T47D (cell line): ENCODE measurements at regions not wholly inside any gene's neighbourhood (a gene's known extent, or its start where the extent isn't known, plus 50 kb on each side); places are given as distances from the start of the nearest gene placed in this dataset.

Source experiments
- DNase-seq, 2 experiments: peaks; one replicate each; pipeline versions ENCODE4 v3.0.0 to v3.0.0-alpha.2; 2011 to 2012; ENCODE audit warnings: low read depth in 1 of 2, low spot score in 1 of 2
- JUND ChIP-seq: IDR thresholded peaks from 2 replicates; pipeline ENCODE4 v1.6.1; 2012; ENCODE audit warnings: low read depth
- in situ Hi-C: cut with HindIII; loops from 2 replicates; pipeline ENCODE4 v1.10.0; 2016; ENCODE audit warnings: low sequenced_read_pairs, low pct_unique_long_range_greater_than_20kb

DNA sequence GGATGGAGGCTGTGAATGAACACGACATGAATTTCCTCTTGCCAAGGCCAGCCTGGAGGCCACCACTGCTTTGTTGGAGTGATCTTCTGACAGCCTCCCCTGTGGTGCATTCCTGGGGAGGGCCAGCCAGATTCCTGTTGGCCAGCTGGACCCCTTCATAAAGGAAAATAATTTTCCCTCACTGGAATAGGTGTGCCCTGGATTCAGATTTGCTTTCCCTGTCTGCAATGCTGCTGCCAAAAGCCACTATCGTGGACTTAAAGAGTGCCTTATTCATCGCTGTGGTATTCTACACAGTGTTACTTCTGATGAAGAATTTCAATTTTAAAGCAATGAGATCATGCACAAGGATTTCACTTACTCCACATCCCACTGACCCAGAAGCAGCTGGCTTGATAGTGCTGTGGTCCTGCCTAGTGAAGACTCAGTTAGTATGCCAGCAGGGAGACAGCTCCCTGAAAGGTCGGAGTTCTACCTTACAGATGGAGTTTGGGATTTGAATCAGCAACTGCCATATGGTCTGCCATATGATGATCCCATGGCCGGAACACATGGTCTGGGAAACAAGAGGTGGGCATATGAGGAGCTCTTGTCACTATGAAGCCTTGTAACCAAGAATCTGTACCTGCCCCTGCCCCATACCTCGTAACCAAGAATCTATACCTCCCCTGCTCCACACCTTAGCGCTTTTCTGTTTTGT is 145.2 kb downstream of the KLF13 start:
- no peak for DNase-seq
- TF ChIP-seq JUND = no peak
- in situ Hi-C loops = no loop called here

- DNase-seq = no peak
- in situ Hi-C loops = no loop called here
- TF ChIP-seq JUND = no peak
These were observed 146.2 kb downstream of the KLF13 start for GRCh38 chr15:31472636-31473384.

- no peak for TF ChIP-seq JUND
- DNase-seq = no peak
- in situ Hi-C loops = no loop called here
These were observed 146.9 kb downstream of the KLF13 start for GRCh38 chr15:31473385-31474058.

GRCh38 chr15:31474059-31474868 is 147.6 kb downstream of the KLF13 start:
- no peak for DNase-seq
- in situ Hi-C loops = no loop called here
- no peak for TF ChIP-seq JUND

GRCh38 chr15:31476236-31476810 is 149.7 kb downstream of the KLF13 start:
- TF ChIP-seq JUND = no peak
- no peak for DNase-seq
- in situ Hi-C loops = no loop called here

DNA sequence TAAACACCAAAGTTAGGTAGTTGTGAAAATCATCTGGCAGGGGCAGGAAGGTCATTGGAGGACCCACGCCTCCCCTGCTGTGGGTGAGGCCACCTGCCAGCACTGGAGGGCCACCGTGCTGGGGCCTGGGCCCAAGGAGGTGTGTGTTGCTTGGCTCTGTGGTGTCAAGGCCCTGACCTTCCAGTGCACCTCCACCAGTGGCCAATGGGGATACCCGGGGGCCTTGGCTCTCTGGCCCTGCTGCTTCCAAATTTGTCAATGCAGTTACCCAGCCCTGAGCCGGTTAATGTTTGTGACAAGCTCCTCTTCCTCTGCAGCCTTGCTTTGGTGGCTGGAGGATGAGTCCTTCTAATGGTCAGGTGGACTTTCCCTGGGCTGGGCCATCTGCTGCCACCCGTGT is 150.2 kb downstream of the KLF13 start:
- TF ChIP-seq JUND = no peak
- DNase-seq = no peak
- in situ Hi-C loops = no loop called here

DNA sequence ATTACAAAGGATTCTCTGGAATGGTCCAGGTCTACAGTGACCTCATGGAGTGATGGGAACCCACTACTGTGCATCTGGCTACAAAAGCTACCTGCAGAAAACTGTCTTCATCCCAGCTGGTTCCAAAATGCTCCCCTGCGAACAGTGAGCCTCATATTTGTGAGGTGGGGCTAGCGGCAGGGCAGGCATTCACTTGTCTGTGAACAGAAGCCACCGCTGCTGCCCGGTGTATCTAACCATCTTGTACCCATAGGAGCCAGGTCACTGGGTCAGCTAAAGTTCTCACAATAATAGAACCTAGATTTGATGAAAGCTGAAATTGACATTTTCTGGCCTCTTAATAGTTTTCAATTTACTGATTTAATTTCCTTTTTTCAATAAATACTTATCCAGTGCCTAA is 150.7 kb downstream of the KLF13 start:
- TF ChIP-seq JUND = no peak
- no peak for DNase-seq
- in situ Hi-C loops = no loop called here

GRCh38 chr15:31477851-31478701 is 151.4 kb downstream of the KLF13 start:
- no peak for DNase-seq
- in situ Hi-C loops = no loop called here
- TF ChIP-seq JUND = no peak

DNA sequence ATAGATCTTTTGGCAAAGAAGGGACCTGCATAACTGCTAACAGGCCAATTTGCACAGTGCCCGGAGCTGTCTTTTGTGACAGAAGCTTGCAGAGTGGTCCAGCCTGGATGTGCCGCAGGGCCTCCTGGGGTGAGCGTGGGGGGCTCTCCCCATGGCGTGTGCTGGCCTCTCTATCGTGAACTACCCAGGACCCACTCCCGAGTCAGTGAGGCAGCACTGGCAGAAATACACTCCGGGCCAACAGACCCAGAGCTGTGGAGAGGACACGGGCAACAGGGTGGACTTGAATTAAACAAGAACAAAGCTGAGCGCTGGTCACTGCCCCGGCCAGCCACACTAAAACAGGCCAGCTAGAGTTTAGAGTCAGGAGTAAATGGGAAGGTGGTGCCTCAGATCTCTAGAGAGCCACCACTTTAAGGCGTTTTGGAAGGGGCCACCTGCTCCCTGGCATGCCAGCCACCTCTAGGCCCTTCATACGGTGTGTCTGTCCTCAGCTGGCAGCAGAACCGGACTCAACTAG is 152.1 kb downstream of the KLF13 start:
- in situ Hi-C loops = no loop called here
- no peak for DNase-seq
- TF ChIP-seq JUND = no peak

DNA sequence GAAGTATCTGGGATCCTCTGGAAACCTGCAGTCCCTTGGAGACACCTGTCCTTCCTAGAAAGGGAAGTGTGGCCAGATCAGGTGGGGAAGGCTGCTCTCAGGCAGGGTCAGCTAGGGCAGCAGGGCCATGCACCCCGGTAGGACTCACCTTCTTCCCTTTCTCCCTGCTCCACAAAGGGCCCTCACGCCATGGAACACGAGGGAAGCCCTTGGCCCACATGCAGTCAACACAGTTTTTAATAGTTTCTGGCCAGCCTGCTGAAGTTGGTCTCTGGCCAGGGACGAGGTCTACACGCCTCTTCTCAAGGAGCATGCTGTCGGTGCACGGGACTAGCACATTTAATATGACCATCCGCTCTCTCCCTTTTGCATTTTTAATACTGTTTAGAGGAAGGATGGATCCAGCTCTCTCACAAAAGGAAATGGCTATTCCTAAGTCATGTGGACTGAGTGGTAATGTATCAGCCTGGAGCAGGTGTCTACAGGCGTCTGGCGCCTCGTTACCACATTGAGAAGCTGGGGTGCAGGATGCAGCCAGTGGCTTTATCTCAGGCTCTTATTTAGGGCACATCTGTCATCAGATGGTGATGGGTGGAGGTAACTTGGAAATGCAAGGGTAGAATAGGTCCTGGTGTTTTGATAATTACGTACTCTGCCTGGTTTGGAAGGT is 153.9 kb downstream of the KLF13 start:
- in situ Hi-C loops = no loop called here
- DNase-seq = no peak

GRCh38 chr15:31481142-31481541 is 154.5 kb downstream of the KLF13 start:
- no peak for TF ChIP-seq JUND
- in situ Hi-C loops = no loop called here
- DNase-seq = no peak

More for the DNA sequence above, 153.9 kb downstream of the KLF13 start:
- no peak for TF ChIP-seq JUND
